SK-N-SH (cell line): ENCODE measurements at regions not wholly inside any gene's neighbourhood (a gene's known extent, or its start where the extent isn't known, plus 50 kb on each side); places are given as distances from the start of the nearest gene placed in this dataset.

Experiments
- CTCF ChIP-seq: fragments of 200-600 bp; sonication (generic); IDR thresholded peaks from 2 replicates; pipeline ENCODE4 v1.6.1; 2017; ENCODE audit warnings: antibody characterized with exemption, mild to moderate bottlenecking, moderate library complexity
- POLR2AphosphoS5 ChIP-seq: IDR thresholded peaks from 2 replicates; pipeline ENCODE4 v1.6.1; 2012; ENCODE audit warnings: low read depth, low read length

DNA sequence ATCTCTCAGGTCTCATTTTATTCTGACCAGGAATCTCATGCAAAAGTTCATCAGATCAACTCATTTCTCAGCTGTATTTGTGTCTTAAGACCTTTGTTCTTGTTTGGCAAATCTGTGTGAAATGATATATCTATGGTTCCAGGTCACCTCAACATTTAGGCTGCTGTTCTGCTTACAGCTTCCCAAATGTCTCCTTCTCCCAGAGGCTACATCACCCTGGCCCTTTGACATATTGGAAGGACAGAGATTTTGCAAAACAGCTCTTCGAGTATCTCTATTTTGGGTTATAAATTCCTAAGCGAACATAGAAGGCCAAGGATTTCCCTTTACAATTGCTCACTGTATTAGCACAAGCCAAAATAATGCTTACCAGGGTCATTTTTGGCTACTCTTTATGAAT lies 57.5 kb upstream of the GIMD1 start:
- TF ChIP-seq CTCF: no peak
- no peak for TF ChIP-seq POLR2AphosphoS5
